SK-N-SH (cell line): ENCODE measurements at regions not wholly inside any gene's neighbourhood (a gene's known extent, or its start where the extent isn't known, plus 50 kb on each side); places are given as distances from the start of the nearest gene placed in this dataset.

Experiments
- JUND ChIP-seq: IDR thresholded peaks from 2 replicates; pipeline ENCODE4 v1.4.0; 2012
- MEF2A ChIP-seq: IDR thresholded peaks from 2 replicates; pipeline ENCODE4 v1.4.0; 2012; ENCODE audit warnings: low read depth, borderline replicate concordance
- NRF1 ChIP-seq: IDR thresholded peaks from 2 replicates; pipeline ENCODE4 v1.6.1; 2012; ENCODE audit warnings: low read depth, mild to moderate bottlenecking, low read length
- SIN3A ChIP-seq: IDR thresholded peaks from 2 replicates; pipeline ENCODE4 v1.6.1; 2012; ENCODE audit warnings: low read depth, mild to moderate bottlenecking, low read length, moderate library complexity, borderline replicate concordance
- YY1 ChIP-seq: IDR thresholded peaks from 2 replicates; pipeline ENCODE4 v1.4.0; 2012; ENCODE audit warnings: low read depth, mild to moderate bottlenecking
- TF ChIP-seq, protein P1 (sequence below): fragments of 200-600 bp; sonication (generic); IDR thresholded peaks from 2 replicates; pipeline ENCODE4 v1.6.1; 2017; ENCODE audit warnings: antibody characterized with exemption, mild to moderate bottlenecking, moderate library complexity
- TF ChIP-seq, protein P2 (sequence below): IDR thresholded peaks from 2 replicates; pipeline ENCODE4 v1.4.0; 2012; ENCODE audit warnings: low read depth
- TF ChIP-seq, protein P3 (sequence below): fragments of 150-350 bp; IDR thresholded peaks from 2 replicates; pipeline ENCODE4 v1.6.1; 2016; ENCODE audit warnings: mild to moderate bottlenecking, low read depth, low read length

DNA sequence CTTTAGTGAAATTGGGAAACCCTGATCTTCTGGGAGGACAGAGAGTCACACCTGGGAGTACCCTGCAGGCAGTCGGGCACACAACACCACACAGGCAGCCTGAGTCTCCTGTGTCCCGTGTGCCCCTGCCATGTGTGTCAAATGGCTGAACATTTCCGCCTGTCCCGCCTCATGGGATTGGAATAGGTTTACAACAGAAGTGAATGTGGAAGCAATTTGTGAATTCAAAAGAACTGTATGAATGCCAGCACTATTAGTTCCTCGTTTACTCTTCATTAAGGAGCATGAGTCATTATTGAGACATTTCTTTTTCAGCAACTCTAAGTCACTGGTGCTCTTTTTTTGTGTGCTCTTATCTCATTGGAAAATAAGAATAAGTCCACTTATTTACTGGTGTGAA, 226.5 kb downstream of the PMP22 start:
- TF ChIP-seq YY1 (no peak), JUND (no peak), SIN3A (no peak), NRF1 (no peak), MEF2A (no peak)
- TF ChIP-seq, protein P1, sequence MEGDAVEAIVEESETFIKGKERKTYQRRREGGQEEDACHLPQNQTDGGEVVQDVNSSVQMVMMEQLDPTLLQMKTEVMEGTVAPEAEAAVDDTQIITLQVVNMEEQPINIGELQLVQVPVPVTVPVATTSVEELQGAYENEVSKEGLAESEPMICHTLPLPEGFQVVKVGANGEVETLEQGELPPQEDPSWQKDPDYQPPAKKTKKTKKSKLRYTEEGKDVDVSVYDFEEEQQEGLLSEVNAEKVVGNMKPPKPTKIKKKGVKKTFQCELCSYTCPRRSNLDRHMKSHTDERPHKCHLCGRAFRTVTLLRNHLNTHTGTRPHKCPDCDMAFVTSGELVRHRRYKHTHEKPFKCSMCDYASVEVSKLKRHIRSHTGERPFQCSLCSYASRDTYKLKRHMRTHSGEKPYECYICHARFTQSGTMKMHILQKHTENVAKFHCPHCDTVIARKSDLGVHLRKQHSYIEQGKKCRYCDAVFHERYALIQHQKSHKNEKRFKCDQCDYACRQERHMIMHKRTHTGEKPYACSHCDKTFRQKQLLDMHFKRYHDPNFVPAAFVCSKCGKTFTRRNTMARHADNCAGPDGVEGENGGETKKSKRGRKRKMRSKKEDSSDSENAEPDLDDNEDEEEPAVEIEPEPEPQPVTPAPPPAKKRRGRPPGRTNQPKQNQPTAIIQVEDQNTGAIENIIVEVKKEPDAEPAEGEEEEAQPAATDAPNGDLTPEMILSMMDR: no peak
- TF ChIP-seq, protein P2, sequence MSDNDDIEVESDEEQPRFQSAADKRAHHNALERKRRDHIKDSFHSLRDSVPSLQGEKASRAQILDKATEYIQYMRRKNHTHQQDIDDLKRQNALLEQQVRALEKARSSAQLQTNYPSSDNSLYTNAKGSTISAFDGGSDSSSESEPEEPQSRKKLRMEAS: no peak
- TF ChIP-seq, protein P3, sequence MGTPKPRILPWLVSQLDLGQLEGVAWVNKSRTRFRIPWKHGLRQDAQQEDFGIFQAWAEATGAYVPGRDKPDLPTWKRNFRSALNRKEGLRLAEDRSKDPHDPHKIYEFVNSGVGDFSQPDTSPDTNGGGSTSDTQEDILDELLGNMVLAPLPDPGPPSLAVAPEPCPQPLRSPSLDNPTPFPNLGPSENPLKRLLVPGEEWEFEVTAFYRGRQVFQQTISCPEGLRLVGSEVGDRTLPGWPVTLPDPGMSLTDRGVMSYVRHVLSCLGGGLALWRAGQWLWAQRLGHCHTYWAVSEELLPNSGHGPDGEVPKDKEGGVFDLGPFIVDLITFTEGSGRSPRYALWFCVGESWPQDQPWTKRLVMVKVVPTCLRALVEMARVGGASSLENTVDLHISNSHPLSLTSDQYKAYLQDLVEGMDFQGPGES: no peak
